Naive B cell (primary cell): ENCODE measurements at regions not wholly inside any gene's neighbourhood (a gene's known extent, or its start where the extent isn't known, plus 50 kb on each side); places are given as distances from the start of the nearest gene placed in this dataset.
"Not testable (repeated sequence)": the region's sequence is repeated elsewhere in the genome, so short reads cannot be mapped to it uniquely, and the experiment has no call there.

Experiments used
- ATAC-seq, 2 donors: fragments of 150-1000 bp; cut with Tn5 transposase; 2 replicates each; pipeline ENCODE4 v1.10.0; 2021; ENCODE audit warnings: low read depth in 2 of 2, mild to moderate bottlenecking in 2 of 2, moderate library complexity in 2 of 2
- DNase-seq: peaks from one replicate; pipeline ENCODE4 v3.0.0; 2022
- H3K27ac Mint-ChIP-seq, 6 donors: one replicate each; pipeline ENCODE4 v1.8.0; 2020 to 2022; ENCODE audit warnings: mild to moderate bottlenecking in 6 of 6, mixed read lengths in 6 of 6, moderate library complexity in 5 of 6, inconsistent platforms in 2 of 6
- H3K27me3 Mint-ChIP-seq, 3 donors: one replicate each; pipeline ENCODE4 v1.8.0; 2021 to 2022; ENCODE audit warnings: mixed read lengths in 3 of 3, mild to moderate bottlenecking in 1 of 3
- H3K36me3 Mint-ChIP-seq, 2 donors: one replicate each; pipeline ENCODE4 v1.8.0; 2020 to 2022; ENCODE audit warnings: mixed read lengths in 2 of 2, inconsistent platforms in 1 of 2, mild to moderate bottlenecking in 1 of 2
- H3K4me1 Mint-ChIP-seq, 3 donors: one replicate each; pipeline ENCODE4 v1.8.0; 2020 to 2022; ENCODE audit warnings: mixed read lengths in 3 of 3, inconsistent platforms in 1 of 3, mild to moderate bottlenecking in 1 of 3, moderate library complexity in 1 of 3
- H3K4me3 Mint-ChIP-seq, 8 donors: one replicate each; pipeline ENCODE4 v1.8.0; 2020 to 2022; ENCODE audit warnings: mild to moderate bottlenecking in 8 of 8, mixed read lengths in 8 of 8, moderate library complexity in 8 of 8, inconsistent platforms in 2 of 8
- H3K9me3 Mint-ChIP-seq, 7 donors: one replicate each; pipeline ENCODE4 v1.8.0; 2020 to 2022; ENCODE audit warnings: mixed read lengths in 7 of 7, mild to moderate bottlenecking in 5 of 7, inconsistent platforms in 2 of 7, moderate library complexity in 1 of 7

DNA sequence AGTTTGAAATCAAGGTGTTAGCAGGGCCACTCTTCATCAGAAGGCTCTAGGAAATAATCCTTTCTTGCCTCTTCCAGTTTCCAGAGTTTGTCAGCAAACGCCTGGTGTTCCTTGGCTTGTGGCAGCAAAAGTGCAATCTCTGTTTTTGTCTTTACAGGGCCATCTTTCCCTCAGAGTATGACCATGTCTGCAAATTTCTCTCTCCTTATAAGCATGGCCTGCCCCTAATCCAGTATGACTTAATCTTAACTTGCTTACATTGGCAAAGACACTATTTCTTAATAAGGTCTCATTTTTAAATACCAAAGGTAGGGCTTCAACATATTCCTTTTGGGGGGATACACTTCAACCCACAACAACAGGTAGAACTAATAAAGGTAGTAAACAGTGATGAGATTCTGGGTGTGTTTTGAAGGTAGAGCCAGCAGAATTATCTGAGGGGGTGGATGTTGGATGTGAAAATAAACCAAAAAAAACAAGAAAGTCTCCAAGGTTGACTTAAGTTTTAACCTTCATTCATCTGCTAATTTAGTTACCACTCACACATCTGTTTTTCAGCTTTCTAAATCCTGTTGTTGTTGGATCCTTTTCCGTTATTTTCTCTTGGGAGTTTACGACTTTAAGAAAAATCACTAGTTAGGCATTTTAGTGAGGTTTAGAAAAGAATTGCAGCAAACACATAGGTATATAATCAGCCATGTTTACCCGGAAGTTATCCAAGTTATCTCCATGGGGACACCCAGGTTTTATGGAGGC is 234.4 kb upstream of the FIGN start:
- H3K27me3 Mint-ChIP-seq: no peaks in the 10 kb centered on the region
- H3K4me3 Mint-ChIP-seq: no peak overlapping the region
- peaks cover 0 to 3% (median 0%) of the 10 kb centered on the region in 7 donors for H3K9me3 Mint-ChIP-seq
- H3K27ac Mint-ChIP-seq: no peak overlapping the region
- H3K4me1 Mint-ChIP-seq: no peaks in the 10 kb centered on the region
- no peaks in the 10 kb centered on the region for H3K36me3 Mint-ChIP-seq
- no peak for ATAC-seq
- no peak for DNase-seq

DNA sequence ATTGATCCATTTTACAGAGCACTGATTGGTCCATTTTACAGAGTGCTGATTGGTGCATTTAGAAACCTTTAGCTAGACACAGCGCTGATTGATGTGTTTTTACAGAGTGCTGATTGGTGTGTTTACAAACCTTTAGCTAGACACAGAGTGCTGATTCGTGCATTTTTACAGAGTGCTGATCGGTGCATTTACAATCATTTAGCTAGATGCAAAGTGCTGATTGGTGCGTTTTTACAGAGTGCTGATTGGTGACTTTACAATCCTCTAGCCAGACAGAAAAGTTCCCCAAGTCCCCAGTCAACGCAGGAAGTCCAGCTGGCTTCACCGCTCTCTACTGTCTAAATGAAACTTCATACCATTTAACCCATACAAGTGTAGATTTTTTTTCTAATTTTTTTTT is 228.5 kb upstream of the FIGN start:
- not testable (repeated sequence) for DNase-seq, H3K36me3 Mint-ChIP-seq, H3K27me3 Mint-ChIP-seq, H3K4me3 Mint-ChIP-seq, H3K4me1 Mint-ChIP-seq, ATAC-seq, H3K27ac Mint-ChIP-seq, H3K9me3 Mint-ChIP-seq

DNA sequence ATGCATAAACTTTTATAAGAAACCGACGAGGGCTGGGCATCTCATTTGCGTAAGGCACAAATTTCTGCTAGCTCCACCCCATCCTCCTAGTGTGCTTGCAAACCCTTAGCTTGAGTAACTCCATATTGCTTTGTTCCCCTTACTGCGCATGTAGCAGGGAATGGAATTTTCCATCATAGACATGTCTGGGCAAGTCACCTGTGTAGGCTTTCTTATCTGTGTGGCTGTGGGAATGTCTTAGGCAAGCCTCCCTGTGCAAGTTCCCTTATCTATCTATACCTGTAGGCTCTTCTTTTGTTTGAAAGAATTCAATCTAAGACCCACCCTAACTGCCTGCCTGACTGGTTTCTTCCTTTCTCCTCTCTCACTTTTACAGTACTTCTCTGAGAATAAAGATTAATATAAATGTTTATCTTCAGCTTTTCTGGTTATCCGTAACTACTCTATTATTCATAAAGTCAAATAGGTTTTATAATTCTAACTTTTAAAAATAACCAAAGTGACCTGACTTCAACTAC is 217.6 kb upstream of the FIGN start:
- H3K27me3 Mint-ChIP-seq: peaks cover 0 to 4% (median 0%) of the 10 kb centered on the region in 3 donors
- no peaks in the 10 kb centered on the region for H3K4me1 Mint-ChIP-seq
- H3K36me3 Mint-ChIP-seq: no peaks in the 10 kb centered on the region
- H3K27ac Mint-ChIP-seq: no peak overlapping the region
- no peak overlapping the region for H3K4me3 Mint-ChIP-seq
- no peak for DNase-seq
- ATAC-seq: no peak
- peaks cover 0 to 2% (median 0%) of the 10 kb centered on the region in 7 donors for H3K9me3 Mint-ChIP-seq

- H3K27me3 Mint-ChIP-seq: peaks cover 0 to 4% (median 0%) of the 10 kb centered on the region in 3 donors
- H3K4me3 Mint-ChIP-seq: no peak overlapping the region
- H3K4me1 Mint-ChIP-seq: no peaks in the 10 kb centered on the region
- no peak for ATAC-seq
- DNase-seq: no peak
- no peaks in the 10 kb centered on the region for H3K36me3 Mint-ChIP-seq
- H3K27ac Mint-ChIP-seq: no peak overlapping the region
- H3K9me3 Mint-ChIP-seq: peaks cover 0 to 2% (median 0%) of the 10 kb centered on the region in 7 donors
These were observed 215.5 kb upstream of the FIGN start for GRCh38 chr2:163951312-163951711.

- Mint-ChIP-seq H3K27ac (no peak overlapping the region), H3K9me3 (no peaks in the 10 kb centered on the region), H3K4me1 (no peaks in the 10 kb centered on the region), H3K4me3 (no peak overlapping the region), H3K36me3 (no peaks in the 10 kb centered on the region), H3K27me3 (no peaks in the 10 kb centered on the region)
- DNase-seq (no peak), ATAC-seq (no peak)
These were observed 213.9 kb upstream of the FIGN start for GRCh38 chr2:163949693-163950092.

- no peaks in the 10 kb centered on the region for H3K4me1 Mint-ChIP-seq
- no peak for ATAC-seq
- no peaks in the 10 kb centered on the region for H3K36me3 Mint-ChIP-seq
- DNase-seq: no peak
- no peaks in the 10 kb centered on the region for H3K27me3 Mint-ChIP-seq
- no peak overlapping the region for H3K27ac Mint-ChIP-seq
- H3K4me3 Mint-ChIP-seq: no peak overlapping the region
- peaks cover 0 to 2% (median 0%) of the 10 kb centered on the region in 7 donors for H3K9me3 Mint-ChIP-seq
These were observed 208.5 kb upstream of the FIGN start for GRCh38 chr2:163944347-163944737.

- H3K27me3 Mint-ChIP-seq: no peaks in the 10 kb centered on the region
- DNase-seq (no peak), ATAC-seq (no peak)
- no peaks in the 10 kb centered on the region for H3K36me3 Mint-ChIP-seq
- H3K4me3 Mint-ChIP-seq: no peak overlapping the region
- no peak overlapping the region for H3K27ac Mint-ChIP-seq
- H3K4me1 Mint-ChIP-seq: no peaks in the 10 kb centered on the region
- peaks cover 0 to 2% (median 0%) of the 10 kb centered on the region in 7 donors for H3K9me3 Mint-ChIP-seq
These were observed 207.9 kb upstream of the FIGN start for GRCh38 chr2:163943403-163944346.

DNA sequence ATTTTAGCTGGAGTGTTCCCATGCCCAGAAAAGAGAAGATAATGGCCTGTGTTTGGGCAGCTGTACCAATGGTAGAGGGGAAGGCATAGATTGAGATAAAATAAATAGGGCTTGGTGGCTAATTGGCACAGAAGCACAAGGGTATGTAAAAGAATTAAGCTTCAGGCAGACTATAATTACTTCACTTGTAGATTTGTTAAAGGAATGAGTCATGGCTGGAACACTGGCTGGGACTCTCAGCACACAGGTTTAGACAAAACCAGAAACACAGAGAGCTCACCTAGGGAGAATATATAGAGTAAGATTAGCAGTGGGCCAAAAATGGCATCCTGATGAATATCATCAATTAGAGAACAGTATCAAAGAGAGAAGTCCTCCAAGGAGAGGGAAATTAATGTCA is 198.3 kb upstream of the FIGN start:
- H3K27ac Mint-ChIP-seq: no peak overlapping the region
- H3K4me3 Mint-ChIP-seq: no peak overlapping the region
- H3K36me3 Mint-ChIP-seq: no peaks in the 10 kb centered on the region
- peaks cover 0 to 18% (median 0%) of the 10 kb centered on the region in 7 donors for H3K9me3 Mint-ChIP-seq
- ATAC-seq (no peak), DNase-seq (no peak)
- H3K27me3 Mint-ChIP-seq: no peaks in the 10 kb centered on the region
- H3K4me1 Mint-ChIP-seq: no peaks in the 10 kb centered on the region

GRCh38 chr2:163919717-163920116 is 183.9 kb upstream of the FIGN start:
- Mint-ChIP-seq H3K4me1 (no peaks in the 10 kb centered on the region), H3K9me3 (no peaks in the 10 kb centered on the region), H3K36me3 (no peaks in the 10 kb centered on the region), H3K4me3 (no peak overlapping the region), H3K27ac (no peak overlapping the region), H3K27me3 (no peaks in the 10 kb centered on the region)
- no peak for DNase-seq
- ATAC-seq: no peak

GRCh38 chr2:163914486-163914885 is 178.7 kb upstream of the FIGN start:
- not testable (repeated sequence) for H3K36me3 Mint-ChIP-seq, DNase-seq, H3K4me1 Mint-ChIP-seq, H3K9me3 Mint-ChIP-seq, ATAC-seq, H3K27ac Mint-ChIP-seq, H3K4me3 Mint-ChIP-seq, H3K27me3 Mint-ChIP-seq

DNA sequence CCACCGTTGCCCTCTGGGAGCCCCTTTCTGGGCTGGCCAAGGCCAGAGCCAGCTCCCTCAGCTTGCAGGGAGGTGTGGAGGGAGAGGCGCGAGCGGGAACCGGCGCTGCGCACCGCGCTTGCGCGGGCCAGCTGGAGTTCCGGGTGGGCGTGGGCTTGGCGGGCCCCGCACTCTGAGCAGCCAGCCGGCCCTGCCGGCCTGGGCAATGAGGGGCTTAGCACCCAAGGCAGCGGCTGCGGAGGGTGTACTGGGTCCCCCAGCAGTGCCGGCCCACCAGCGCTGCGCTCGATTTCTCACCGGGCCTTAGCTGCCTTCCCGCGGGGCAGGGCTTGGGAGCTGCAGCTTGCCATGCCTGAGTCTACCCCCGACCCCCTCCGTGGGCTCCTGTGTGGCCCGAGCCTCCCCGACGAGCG is 177.7 kb upstream of the FIGN start:
- not testable (repeated sequence) for H3K36me3 Mint-ChIP-seq, ATAC-seq, H3K27ac Mint-ChIP-seq, DNase-seq, H3K4me1 Mint-ChIP-seq, H3K4me3 Mint-ChIP-seq, H3K27me3 Mint-ChIP-seq, H3K9me3 Mint-ChIP-seq

GRCh38 chr2:163909411-163910080 is 173.7 kb upstream of the FIGN start:
- no peak overlapping the region for H3K27ac Mint-ChIP-seq

DNA sequence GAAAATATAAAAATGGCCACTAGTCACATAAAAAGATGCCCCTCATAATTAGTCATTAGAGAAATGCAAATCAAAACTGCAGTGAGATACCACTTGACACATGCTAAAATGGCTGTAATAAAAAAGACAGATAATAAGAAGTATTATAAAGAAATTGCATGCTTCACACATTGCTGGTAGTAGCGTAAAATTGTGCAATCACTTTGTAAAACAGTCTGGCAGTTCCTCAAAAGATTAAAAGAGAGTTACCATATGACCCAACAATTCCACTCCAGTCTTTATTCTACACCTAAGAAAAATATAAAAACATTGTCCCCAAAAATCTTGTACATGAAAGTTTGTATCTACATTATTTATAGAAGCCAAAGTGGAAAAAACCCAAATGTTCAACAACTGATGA is 170.6 kb upstream of the FIGN start:
- ATAC-seq (no peak), DNase-seq (no peak)
- Mint-ChIP-seq H3K27me3 (no peaks in the 10 kb centered on the region), H3K9me3 (peaks cover 0 to 8% (median 2%) of the 10 kb centered on the region in 7 donors), H3K4me3 (no peak overlapping the region), H3K27ac (no peak overlapping the region), H3K4me1 (no peaks in the 10 kb centered on the region), H3K36me3 (no peaks in the 10 kb centered on the region)

More at GRCh38 chr2:163909411-163910080, 173.7 kb upstream of the FIGN start:
- DNase-seq (no peak), ATAC-seq (no peak)
- Mint-ChIP-seq H3K27me3 (no peaks in the 10 kb centered on the region), H3K36me3 (no peaks in the 10 kb centered on the region), H3K4me1 (no peaks in the 10 kb centered on the region), H3K4me3 (no peak overlapping the region), H3K9me3 (peaks cover 0 to 8% (median 4%) of the 10 kb centered on the region in 7 donors)
